HL-60 (cell line): ENCODE measurements at regions not wholly inside any gene's neighbourhood (a gene's known extent, or its start where the extent isn't known, plus 50 kb on each side); places are given as distances from the start of the nearest gene placed in this dataset.

Source experiments
- DNase-seq, 2 experiments: peaks; one replicate each; pipeline ENCODE4 v3.0.0-alpha.2; 2010 to 2020; ENCODE audit warnings: low read depth in 1 of 2, low spot score in 1 of 2
- H3K27ac ChIP-seq: fragments of 250-450 bp; sonication (Bioruptor Pico); replicated peaks from 2 replicates; pipeline ENCODE4 v1.5.1; 2020; ENCODE audit warnings: mild to moderate bottlenecking, moderate library complexity
- H3K27me3 ChIP-seq: fragments of 250-450 bp; sonication (Bioruptor Pico); 2 replicates; pipeline ENCODE4 v1.5.1; 2021; ENCODE audit warnings: mild to moderate bottlenecking, moderate library complexity; ENCODE audit not compliant: insufficient read depth, poor library complexity, severe bottlenecking
- H3K4me3 ChIP-seq: replicated peaks from 2 replicates; pipeline ENCODE4 v1.5.1; 2011; ENCODE audit warnings: mild to moderate bottlenecking, control low read depth, low read length; ENCODE audit not compliant: insufficient read depth
- CTCF ChIP-seq: IDR thresholded peaks from one replicate; pipeline ENCODE4 v1.5.1; 2011; ENCODE audit warnings: low read length, control low read depth, inconsistent platforms; ENCODE audit not compliant: insufficient read depth
- GABPA ChIP-seq: IDR thresholded peaks from 2 replicates; pipeline ENCODE4 v1.6.1; 2012; ENCODE audit warnings: low read depth
- POLR2AphosphoS5 ChIP-seq: IDR thresholded peaks from 2 replicates; pipeline ENCODE4 v1.6.1; 2012; ENCODE audit warnings: low read depth
- REST ChIP-seq: IDR thresholded peaks from 2 replicates; pipeline ENCODE4 v1.6.1; 2012; ENCODE audit warnings: low read depth; ENCODE audit not compliant: insufficient replicate concordance
- SPI1 ChIP-seq: IDR thresholded peaks from 2 replicates; pipeline ENCODE4 v1.6.1; 2012; ENCODE audit warnings: low read depth, mild to moderate bottlenecking, borderline replicate concordance

- no peak overlapping the region for H3K27ac ChIP-seq
- peaks cover 35% of the 10 kb centered on the region for H3K27me3 ChIP-seq
- H3K4me3 ChIP-seq = no peak overlapping the region
- TF ChIP-seq REST (no peak), POLR2AphosphoS5 (no peak), CTCF (no peak), GABPA (no peak), SPI1 (no peak)
- DNase-seq = no peak
These were observed 227.5 kb downstream of the MTX2 start for GRCh38 chr2:176496761-176497160.

- Histone ChIP-seq H3K27me3 (peaks cover 24% of the 10 kb centered on the region), H3K27ac (no peak overlapping the region), H3K4me3 (no peak overlapping the region)
- no peak for DNase-seq
- no peak for TF ChIP-seq POLR2AphosphoS5
- no peak for TF ChIP-seq SPI1
- no peak for TF ChIP-seq REST
These were observed 231.7 kb downstream of the MTX2 start for GRCh38 chr2:176500901-176501300.

GRCh38 chr2:176501617-176502016 is 232.4 kb downstream of the MTX2 start:
- Histone ChIP-seq H3K27ac (no peak overlapping the region), H3K4me3 (no peak overlapping the region), H3K27me3 (peaks cover 22% of the 10 kb centered on the region)
- DNase-seq = no peak
- TF ChIP-seq GABPA = no peak
- TF ChIP-seq POLR2AphosphoS5 = no peak
- TF ChIP-seq SPI1 = no peak
- TF ChIP-seq CTCF = no peak
- no peak for TF ChIP-seq REST

GRCh38 chr2:176502619-176503018 is 233.4 kb downstream of the MTX2 start:
- Histone ChIP-seq H3K4me3 (no peak overlapping the region), H3K27me3 (peaks cover 17% of the 10 kb centered on the region), H3K27ac (no peak overlapping the region)
- no peak for DNase-seq
- TF ChIP-seq SPI1 (no peak), POLR2AphosphoS5 (no peak), GABPA (no peak), CTCF (no peak), REST (no peak)
